ENCODE measurements at regions not wholly inside any gene's neighbourhood (a gene's known extent, or its start where the extent isn't known, plus 50 kb on each side); places are given as distances from the start of the nearest gene placed in this dataset.

- DNase-seq, result no peak
Observed at GRCh38 chr4:22014222-22014741, 65.7 kb upstream of the KCNIP4 start.

GRCh38 chr4:22003878-22004277 is 55.3 kb upstream of the KCNIP4 start:
- DNase-seq, result no peak

All from CD4-positive, alpha-beta T cell treated with Interleukin-10 for 1 hour (primary cell).